ENCODE measurements at regions not wholly inside any gene's neighbourhood (a gene's known extent, or its start where the extent isn't known, plus 50 kb on each side); places are given as distances from the start of the nearest gene placed in this dataset.
"Not testable (repeated sequence)": the region's sequence is repeated elsewhere in the genome, so short reads cannot be mapped to it uniquely, and the experiment has no call there.

DNA sequence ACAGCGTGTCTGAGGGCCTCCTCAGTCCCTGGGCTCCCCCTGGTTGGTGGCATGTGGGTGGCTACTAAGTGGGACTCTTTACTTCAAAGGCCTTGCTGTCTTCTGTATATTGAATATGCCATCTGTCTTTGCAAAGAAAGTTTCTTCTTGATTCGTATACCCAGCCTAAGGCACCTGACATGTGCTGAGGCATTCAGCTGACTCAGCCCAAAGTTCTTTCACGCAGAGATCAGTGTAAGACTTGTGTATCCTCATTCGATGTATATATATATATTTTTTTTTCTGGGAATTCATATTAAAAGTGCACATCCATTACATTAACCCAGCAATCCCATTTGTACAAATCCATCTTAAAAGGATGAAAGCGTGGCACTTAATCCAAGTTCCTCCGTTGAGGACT, 115.1 kb upstream of the PMEPA1 start:
- DNase-seq (ENCODE audit: low read depth in 4 of 4, low spot score in 3 of 4): no peak

DNA sequence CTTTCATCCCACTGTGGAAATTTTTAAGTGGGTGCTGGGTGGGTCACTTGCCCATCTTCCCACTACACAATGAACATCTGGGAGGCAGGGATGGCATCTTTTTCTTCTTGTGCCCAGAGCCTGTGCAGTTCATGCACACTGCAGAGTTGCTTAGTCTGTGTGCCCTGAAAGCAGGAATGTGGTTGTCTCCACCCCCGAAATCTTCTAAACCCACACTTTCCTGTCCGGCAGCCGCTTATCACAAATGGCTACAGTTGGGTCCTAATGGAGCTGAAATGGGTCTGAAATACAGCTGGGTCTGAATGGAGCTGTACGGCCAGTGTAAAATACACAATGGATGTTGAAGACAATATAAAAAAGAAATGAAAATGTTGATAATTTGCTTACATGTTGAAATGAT, 112.1 kb upstream of the PMEPA1 start:
- DNase-seq (ENCODE audit: low read depth in 4 of 4, low spot score in 3 of 4): no peak

GRCh38 chr20:57819691-57820380, 110.0 kb upstream of the PMEPA1 start:
- DNase-seq (ENCODE audit: low read depth in 4 of 4, low spot score in 3 of 4): no peak

GRCh38 chr20:57819291-57819690, 109.5 kb upstream of the PMEPA1 start:
- DNase-seq (ENCODE audit: low read depth in 4 of 4, low spot score in 3 of 4): no peak

- no peak for DNase-seq (ENCODE audit: low read depth in 4 of 4, low spot score in 3 of 4)
Measured at GRCh38 chr20:57818418-57819181, 108.8 kb upstream of the PMEPA1 start.

DNA sequence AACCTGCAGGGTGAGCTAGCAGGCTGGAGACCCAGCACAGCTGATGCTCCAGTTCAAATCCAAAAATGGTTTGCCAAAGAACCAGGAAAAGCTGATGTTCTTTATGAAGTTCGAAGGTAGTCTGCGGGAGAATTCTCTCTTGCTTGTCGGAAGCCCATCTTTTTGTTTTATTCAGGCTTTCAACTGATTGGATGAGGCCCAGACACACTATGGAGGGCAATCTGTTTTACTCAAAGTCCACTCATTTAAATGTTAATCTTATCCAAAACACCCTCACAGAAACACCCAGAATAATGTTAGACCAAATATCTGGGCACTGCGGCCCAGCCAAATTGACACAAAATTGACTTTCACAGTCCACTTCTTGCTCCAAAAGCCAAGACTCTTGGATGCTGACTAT, 105.6 kb upstream of the PMEPA1 start:
- no peak for DNase-seq (ENCODE audit: low read depth in 4 of 4, low spot score in 3 of 4)

DNA sequence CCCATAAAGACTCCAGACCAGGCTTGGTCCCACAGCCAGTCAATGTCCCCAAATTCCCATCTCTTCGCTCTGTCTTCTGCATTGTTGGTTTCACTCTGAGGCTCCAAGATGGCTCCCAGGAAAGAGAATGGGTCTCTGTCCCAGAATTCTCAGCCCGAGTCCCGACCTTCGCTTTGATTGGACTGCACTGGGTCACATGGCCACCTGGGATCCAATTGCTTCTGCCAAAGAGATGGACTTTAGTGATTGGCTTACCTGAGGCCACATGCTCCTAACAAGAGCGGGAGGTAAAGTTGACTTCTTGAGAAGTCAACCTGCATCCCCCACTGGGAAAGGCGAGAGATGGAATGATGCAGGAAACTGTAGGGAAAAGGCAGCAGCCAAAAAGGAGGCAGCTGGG, 104.7 kb upstream of the PMEPA1 start:
- no peak for DNase-seq (ENCODE audit: low read depth in 4 of 4, low spot score in 3 of 4)

DNA sequence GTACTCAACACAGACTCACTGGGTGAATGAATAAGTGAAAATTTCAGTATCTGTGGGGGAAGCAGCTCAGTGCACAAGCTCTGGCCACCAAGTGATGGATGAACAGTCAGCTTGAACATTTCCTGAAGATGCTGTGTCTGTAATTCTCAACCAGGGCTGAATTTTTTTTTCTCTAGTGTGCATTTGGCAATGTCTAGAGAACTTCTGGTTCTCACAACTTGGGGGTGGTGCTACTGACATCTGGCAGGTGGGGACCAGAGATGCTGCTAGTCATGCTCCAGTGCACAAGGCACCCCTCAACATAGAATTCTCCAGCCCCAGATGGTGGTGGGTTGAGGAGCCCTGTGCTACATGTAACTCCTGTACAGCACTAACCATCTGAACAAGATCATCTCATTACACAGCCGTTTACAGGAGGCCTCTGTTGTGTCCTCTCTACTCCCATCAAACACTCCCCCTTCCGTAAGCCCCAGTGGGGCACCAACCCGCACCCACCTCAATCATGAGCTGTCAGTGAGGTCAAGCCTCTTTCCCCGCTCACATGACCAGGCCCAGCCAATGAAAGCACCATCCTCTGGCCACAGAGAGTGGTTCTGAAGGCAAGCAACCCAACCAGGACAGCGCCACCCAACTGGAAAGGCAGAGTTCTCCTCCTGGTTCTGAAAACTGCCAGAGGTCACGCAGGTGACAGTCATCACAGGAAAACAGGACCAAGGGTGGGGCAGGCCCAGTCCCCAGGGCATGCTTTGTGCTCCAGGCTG, 103.9 kb upstream of the PMEPA1 start:
- no peak for DNase-seq (ENCODE audit: low read depth in 4 of 4, low spot score in 3 of 4)

GRCh38 chr20:57812632-57813031, 102.8 kb upstream of the PMEPA1 start:
- DNase-seq (ENCODE audit: low read depth in 4 of 4, low spot score in 3 of 4): not testable (repeated sequence)

GRCh38 chr20:57811374-57812020, 101.7 kb upstream of the PMEPA1 start:
- DNase-seq (ENCODE audit: low read depth in 4 of 4, low spot score in 3 of 4): no peak

DNA sequence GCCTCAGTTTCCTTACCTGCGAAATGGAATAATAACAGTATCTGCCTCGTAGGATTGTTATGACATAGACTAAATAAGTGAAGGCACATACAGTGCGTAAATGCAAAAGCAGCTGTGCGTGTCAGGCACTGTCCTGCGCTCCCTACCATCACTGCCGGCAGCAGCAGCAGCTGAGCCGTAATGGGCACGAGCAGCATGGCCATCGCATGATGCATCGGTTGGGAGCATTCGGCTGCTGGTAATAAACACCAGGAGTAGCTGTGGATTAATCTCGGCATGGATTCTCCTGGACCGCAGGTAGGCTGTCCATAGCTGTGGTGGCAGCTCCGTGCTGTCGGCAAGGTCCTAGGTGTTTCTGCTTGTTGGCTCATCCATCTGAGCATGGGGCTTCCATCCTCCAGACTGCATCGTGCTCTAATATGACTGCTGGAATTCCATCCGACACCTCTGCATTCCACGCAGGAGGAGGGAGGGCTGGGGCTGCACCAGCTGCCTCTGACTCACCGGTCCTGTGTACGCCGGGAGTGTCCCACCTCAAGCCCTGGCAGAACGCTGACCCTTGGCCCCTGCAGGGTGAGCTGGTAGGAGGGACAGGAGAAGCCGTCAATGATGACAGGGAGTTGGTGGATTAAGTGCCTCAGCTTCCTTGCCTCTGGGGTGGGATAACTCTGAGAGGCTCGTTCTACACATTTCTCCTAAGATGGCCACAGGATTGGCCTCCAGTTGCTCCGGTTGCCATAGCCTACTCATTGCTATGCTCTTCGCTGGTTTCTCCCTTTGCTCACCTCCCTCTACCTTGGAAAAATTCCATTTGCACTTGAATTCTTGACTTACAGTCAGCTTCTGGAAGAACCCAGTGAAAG, 100.9 kb upstream of the PMEPA1 start:
- no peak for DNase-seq (ENCODE audit: low read depth in 4 of 4, low spot score in 3 of 4)

DNA sequence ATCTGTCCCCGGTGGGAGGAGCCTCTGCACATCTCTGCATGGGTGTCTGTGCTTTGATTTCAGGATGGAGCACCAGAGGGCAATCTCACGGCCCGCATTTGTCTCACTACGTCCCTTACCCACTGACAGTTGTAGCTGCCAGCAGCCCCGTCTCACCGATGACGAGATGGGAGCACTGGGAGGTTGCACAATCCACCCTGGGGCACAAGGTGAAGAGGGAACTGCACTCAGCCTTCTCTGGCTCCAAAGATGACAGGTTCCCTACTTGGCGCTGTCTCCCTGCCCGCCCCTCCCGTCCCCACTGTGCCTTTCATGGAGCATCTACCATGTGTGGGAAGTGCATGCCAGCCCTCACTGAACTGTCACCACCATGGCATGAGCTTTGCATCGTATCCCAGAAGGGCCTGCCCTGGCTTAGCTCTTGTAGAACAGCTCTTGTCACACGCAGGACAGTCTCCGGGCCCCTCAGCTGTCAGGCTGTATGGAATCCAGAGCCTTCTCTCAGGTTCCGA, 99.9 kb upstream of the PMEPA1 start:
- no peak for DNase-seq (ENCODE audit: low read depth in 4 of 4, low spot score in 3 of 4)

GRCh38 chr20:57809149-57809548, 99.3 kb upstream of the PMEPA1 start:
- no peak for DNase-seq (ENCODE audit: low read depth in 4 of 4, low spot score in 3 of 4)

DNA sequence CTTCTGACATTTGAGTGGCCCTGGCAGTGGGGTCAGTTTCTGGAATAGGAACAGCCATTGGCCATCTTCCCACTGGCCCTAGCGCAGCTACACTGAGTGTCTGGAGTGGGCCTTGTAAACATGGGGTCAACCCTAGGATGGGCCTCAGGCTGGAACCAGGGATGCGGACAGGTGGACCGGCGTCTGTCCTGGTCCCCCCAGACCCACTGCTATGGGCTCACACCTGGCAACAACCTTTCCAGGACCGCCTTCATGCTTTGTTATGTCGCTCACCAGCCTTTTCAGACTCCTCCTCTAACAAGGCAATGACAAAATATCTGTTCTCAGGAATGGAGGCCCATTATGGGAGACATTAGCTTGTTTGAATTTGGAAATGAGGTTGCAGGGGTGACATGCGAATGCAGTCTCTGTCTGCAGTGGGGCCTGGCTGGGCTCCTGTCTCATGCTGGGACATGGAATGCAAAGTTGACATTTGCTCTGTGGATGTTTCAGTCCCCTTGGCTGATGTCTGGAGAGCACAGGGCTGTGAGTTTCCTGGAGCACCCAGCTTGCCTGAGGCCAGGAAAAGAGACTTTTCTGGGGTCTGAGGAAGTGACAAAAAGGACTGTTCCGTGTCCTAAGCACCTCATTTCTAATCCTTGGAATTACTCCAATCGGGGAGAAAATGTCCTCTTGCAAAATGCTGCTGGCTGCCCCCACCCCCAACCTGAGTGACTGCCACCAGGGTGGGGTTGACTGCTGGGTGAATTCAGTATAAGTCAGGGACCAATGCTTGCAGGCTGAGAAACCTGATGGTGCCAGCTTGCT, 98.7 kb upstream of the PMEPA1 start:
- no peak for DNase-seq (ENCODE audit: low read depth in 4 of 4, low spot score in 3 of 4)

DNA sequence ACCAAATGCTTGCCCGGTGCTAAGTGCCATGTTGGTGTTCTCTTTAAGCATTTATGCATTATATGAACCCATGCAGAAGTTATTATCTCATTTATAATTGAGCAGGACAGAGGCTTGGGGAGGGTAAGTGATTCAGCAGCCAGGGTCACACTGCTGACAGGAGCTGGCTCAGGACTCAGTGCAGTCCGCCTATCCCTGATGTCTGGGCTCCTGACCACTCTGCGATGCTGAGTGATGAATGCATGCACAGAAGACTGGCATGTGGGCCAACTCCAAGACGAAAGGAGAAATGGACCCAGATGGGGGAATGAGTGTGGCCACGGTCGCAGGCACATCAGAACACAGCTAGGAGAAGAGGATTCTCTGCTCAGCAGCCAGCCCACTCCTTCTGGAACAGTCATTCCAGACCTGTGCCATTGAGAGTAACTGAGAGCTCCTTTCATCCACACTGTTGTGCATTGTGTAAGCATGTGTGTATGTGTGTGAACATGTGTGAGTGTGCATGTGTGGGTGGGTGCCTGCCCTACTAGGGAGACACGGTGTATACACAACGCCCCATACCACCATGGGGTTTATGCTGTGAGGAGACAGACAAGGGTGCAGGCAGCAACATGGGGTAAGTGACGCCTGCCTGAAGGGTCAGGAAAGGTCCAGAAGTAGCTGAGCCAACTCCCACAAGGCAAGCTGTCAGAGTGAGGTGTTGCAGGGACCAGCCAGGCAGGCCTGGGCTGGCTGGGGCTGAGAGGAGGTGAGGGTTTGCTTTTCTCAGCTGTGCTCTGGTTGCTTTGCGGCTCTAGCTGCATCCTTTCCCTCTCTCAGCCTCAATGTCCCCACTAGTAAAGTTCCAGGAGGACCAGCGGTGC, 97.8 kb upstream of the PMEPA1 start:
- no peak for DNase-seq (ENCODE audit: low read depth in 4 of 4, low spot score in 3 of 4)

DNA sequence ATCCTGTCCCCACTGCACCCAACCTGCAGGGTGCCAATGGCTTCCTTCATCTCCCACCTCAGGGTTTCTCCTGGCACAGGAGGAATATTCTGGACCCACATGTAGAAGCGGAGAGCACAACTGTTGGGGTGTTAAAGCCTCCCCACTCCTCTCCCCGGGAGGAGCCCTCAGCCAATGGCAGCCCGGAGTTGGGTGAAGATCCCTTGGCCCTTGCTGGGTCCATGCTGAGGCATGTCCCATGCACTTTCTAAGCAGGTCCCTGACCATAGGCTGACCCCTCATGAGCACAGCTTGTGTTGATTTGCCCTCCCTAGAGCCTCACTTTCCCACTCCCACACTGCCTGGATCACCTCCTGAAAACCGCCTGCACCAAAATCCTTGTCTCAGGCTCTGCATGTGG, 97.2 kb upstream of the PMEPA1 start:
- DNase-seq (ENCODE audit: low read depth in 4 of 4, low spot score in 3 of 4): no peak

- DNase-seq (ENCODE audit: low read depth in 4 of 4, low spot score in 3 of 4): no peak
Measured at GRCh38 chr20:57806476-57806875, 96.7 kb upstream of the PMEPA1 start.

DNA sequence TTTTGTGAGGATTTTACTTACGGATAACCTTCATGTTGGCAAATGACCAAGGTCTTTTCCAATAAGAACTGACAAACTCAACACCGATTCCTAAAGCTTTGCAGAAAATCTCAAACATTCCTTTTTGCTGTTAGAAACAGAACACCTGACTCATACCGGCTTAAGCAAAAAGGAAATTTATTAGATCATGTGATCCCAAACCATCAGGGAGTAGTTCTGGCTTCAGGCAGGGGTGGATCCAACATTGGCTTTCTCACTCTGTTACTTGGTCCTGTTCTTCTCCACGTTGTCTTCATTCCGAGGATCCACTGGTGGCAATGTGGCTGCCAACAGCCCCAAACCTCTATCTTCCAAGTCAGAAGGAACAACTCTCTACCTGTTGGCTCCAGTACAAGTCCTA, 95.9 kb upstream of the PMEPA1 start:
- DNase-seq (ENCODE audit: low read depth in 4 of 4, low spot score in 3 of 4): no peak

All from left renal pelvis (tissue), 4 donors.